MM.1S (cell line): ENCODE measurements at regions not wholly inside any gene's neighbourhood (a gene's known extent, or its start where the extent isn't known, plus 50 kb on each side); places are given as distances from the start of the nearest gene placed in this dataset.

ENCODE experiments used
- DNase-seq: peaks from one replicate; pipeline ENCODE4 v3.0.0-alpha.2; 2015
- H2AFZ ChIP-seq: fragments of 300-600 bp; sonication (generic); 2 replicates; pipeline ENCODE4 v1.6.0; 2016; ENCODE audit warnings: antibody characterized with exemption, low read length
- H3F3A ChIP-seq: fragments of 300-600 bp; sonication (generic); 2 replicates; pipeline ENCODE4 v1.6.1; 2016; ENCODE audit warnings: mild to moderate bottlenecking, antibody characterized with exemption, low read length, moderate library complexity, mixed read lengths; ENCODE audit not compliant: insufficient read depth
- H3K27ac ChIP-seq: fragments of 300-600 bp; sonication (generic); 2 replicates; pipeline ENCODE4 v1.5.1; 2016; ENCODE audit warnings: mild to moderate bottlenecking, low read length
- H3K27me3 ChIP-seq: fragments of 300-600 bp; sonication (generic); replicated peaks from 2 replicates; pipeline ENCODE4 v1.6.0; 2016; ENCODE audit warnings: low read length; ENCODE audit not compliant: insufficient read depth
- H3K36me3 ChIP-seq: fragments of 300-600 bp; sonication (generic); replicated peaks from 2 replicates; pipeline ENCODE4 v1.6.1; 2016; ENCODE audit warnings: mild to moderate bottlenecking, low read length, mixed read lengths; ENCODE audit not compliant: insufficient read depth
- H3K4me1 ChIP-seq: fragments of 300-600 bp; sonication (generic); 2 replicates; pipeline ENCODE4 v1.6.1; 2016; ENCODE audit warnings: low read length, mixed read lengths
- H3K4me2 ChIP-seq: fragments of 300-600 bp; sonication (generic); 2 replicates; pipeline ENCODE4 v1.6.0; 2016; ENCODE audit warnings: low read depth, low read length
- H3K4me3 ChIP-seq: fragments of 300-600 bp; sonication (generic); 2 replicates; pipeline ENCODE4 v1.5.1; 2016; ENCODE audit warnings: low read length, mixed read lengths
- H3K79me2 ChIP-seq: fragments of 300-600 bp; sonication (generic); 2 replicates; pipeline ENCODE4 v1.6.1; 2016; ENCODE audit warnings: mixed run types, low read length, mixed read lengths
- H3K9ac ChIP-seq: fragments of 300-600 bp; sonication (generic); 2 replicates; pipeline ENCODE4 v1.6.1; 2016; ENCODE audit warnings: low read length, mixed read lengths
- H3K9me2 ChIP-seq: fragments of 300-600 bp; sonication (generic); replicated peaks from 2 replicates; pipeline ENCODE4 v1.6.1; 2016; ENCODE audit warnings: mild to moderate bottlenecking, low read length, mixed read lengths; ENCODE audit not compliant: insufficient read depth
- H3K9me3 ChIP-seq: fragments of 300-600 bp; sonication (generic); replicated peaks from 2 replicates; pipeline ENCODE4 v1.6.1; 2016; ENCODE audit warnings: mild to moderate bottlenecking, low read length, mixed read lengths; ENCODE audit not compliant: insufficient read depth
- H4K20me1 ChIP-seq: fragments of 300-600 bp; sonication (generic); 2 replicates; pipeline ENCODE4 v1.6.1; 2016; ENCODE audit warnings: mild to moderate bottlenecking, low read length, moderate library complexity, mixed read lengths; ENCODE audit not compliant: insufficient read depth
- EZH2 ChIP-seq: fragments of 300-600 bp; sonication (generic); optimal IDR thresholded peaks from 2 replicates; pipeline ENCODE3; 2017; ENCODE audit warnings: low read depth, mild to moderate bottlenecking, antibody characterized with exemption, low read length, mixed read lengths
- EZH2phosphoT487 ChIP-seq: fragments of 300-600 bp; sonication (generic); IDR thresholded peaks from 2 replicates; pipeline ENCODE4 v1.6.1; 2018; ENCODE audit warnings: antibody characterized with exemption, low read length
- TF ChIP-seq, protein P1 (sequence below): fragments of 300-600 bp; sonication (generic); IDR thresholded peaks from 2 replicates; pipeline ENCODE4 v1.5.1; 2016; ENCODE audit warnings: antibody characterized with exemption, low read length, mixed read lengths

DNA sequence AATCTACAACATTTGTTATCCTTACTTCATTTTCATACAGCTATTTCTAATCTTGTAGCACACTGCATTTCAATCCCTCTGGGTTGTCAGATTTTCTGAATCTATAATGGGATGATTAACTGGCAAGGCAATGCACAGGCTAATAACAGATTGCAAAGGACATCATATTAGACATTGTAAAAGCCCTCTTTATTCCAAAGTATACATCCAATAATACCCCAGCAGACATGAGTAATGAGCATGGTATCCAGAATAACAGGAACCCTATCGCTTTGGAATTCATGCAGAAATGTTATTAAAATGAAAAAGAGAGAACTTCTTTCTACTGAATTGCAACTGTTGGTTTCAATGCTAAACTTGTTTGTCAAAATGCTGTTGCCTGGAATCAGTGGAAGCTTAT lies 122.9 kb downstream of the C4orf33 start:
- Histone ChIP-seq H3K27ac (no peak overlapping the region), H3K27me3 (no peaks in the 10 kb centered on the region), H3K4me3 (no peak overlapping the region), H3K4me1 (no peaks in the 10 kb centered on the region), H4K20me1 (no peaks in the 10 kb centered on the region), H3K4me2 (no peak overlapping the region), H3K9me2 (no peaks in the 10 kb centered on the region), H3K79me2 (no peaks in the 10 kb centered on the region), H3F3A (no peaks in the 10 kb centered on the region), H2AFZ (no peak overlapping the region), H3K9me3 (no peaks in the 10 kb centered on the region), H3K36me3 (no peaks in the 10 kb centered on the region), H3K9ac (no peak overlapping the region)
- TF ChIP-seq, protein P1, sequence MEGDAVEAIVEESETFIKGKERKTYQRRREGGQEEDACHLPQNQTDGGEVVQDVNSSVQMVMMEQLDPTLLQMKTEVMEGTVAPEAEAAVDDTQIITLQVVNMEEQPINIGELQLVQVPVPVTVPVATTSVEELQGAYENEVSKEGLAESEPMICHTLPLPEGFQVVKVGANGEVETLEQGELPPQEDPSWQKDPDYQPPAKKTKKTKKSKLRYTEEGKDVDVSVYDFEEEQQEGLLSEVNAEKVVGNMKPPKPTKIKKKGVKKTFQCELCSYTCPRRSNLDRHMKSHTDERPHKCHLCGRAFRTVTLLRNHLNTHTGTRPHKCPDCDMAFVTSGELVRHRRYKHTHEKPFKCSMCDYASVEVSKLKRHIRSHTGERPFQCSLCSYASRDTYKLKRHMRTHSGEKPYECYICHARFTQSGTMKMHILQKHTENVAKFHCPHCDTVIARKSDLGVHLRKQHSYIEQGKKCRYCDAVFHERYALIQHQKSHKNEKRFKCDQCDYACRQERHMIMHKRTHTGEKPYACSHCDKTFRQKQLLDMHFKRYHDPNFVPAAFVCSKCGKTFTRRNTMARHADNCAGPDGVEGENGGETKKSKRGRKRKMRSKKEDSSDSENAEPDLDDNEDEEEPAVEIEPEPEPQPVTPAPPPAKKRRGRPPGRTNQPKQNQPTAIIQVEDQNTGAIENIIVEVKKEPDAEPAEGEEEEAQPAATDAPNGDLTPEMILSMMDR = no peak
- no peak for DNase-seq

DNA sequence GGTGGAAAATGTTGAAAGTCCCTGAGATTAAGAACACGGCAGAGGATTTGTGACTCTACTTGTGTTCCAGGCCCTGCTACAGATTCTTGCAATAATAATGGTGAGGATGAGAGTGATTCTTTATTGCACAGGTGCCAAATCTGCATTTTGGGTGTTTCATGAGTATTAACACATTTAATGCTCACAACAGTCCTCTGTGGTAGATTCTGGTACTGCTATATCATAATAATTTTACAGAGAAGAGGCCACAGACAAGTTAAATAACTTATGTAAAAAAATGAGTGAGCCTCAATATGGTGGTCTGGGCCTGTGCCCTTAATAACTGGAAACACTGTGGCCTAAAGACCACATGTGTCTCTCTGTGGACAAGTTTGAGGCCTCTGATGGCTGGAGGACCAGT lies 124.3 kb downstream of the C4orf33 start:
- no peak for DNase-seq
- H3K79me2 ChIP-seq = no peaks in the 10 kb centered on the region
- H3K4me1 ChIP-seq = no peaks in the 10 kb centered on the region
- H3K4me3 ChIP-seq = no peak overlapping the region
- no peak overlapping the region for H3K9ac ChIP-seq
- no peaks in the 10 kb centered on the region for H3K9me3 ChIP-seq
- TF ChIP-seq, protein P1 = no peak
- TF ChIP-seq EZH2 = no peak
- no peak overlapping the region for H2AFZ ChIP-seq
- no peaks in the 10 kb centered on the region for H3K9me2 ChIP-seq
- H3K27me3 ChIP-seq = no peaks in the 10 kb centered on the region
- no peaks in the 10 kb centered on the region for H4K20me1 ChIP-seq
- H3K36me3 ChIP-seq = no peaks in the 10 kb centered on the region
- no peak overlapping the region for H3K4me2 ChIP-seq
- no peaks in the 10 kb centered on the region for H3F3A ChIP-seq
- no peak overlapping the region for H3K27ac ChIP-seq

DNA sequence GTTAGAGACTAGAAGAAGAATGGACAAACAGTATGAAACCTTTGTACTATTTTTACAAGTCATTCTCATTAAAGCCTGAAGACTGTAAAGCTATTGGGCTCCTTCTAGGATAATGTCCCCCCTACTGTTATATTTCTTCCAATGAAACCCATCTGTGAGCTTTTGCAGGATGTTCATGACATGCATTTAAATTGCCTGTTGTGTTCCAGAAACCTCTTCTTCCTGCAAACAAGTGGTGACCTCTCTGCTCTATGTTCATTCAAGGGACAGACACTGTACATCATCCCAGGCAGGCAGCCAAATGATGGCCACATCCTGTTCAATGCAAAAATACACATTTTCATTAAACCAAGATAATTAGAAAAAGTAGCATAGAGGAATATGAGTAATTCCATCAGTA lies 128.0 kb downstream of the C4orf33 start:
- DNase-seq = no peak
- Histone ChIP-seq H3K9me3 (no peaks in the 10 kb centered on the region), H3K4me3 (no peak overlapping the region), H3K27me3 (no peaks in the 10 kb centered on the region), H3K79me2 (no peaks in the 10 kb centered on the region), H2AFZ (no peak overlapping the region), H3K27ac (no peak overlapping the region), H3F3A (no peaks in the 10 kb centered on the region), H3K9me2 (no peaks in the 10 kb centered on the region), H3K4me1 (no peaks in the 10 kb centered on the region), H4K20me1 (no peaks in the 10 kb centered on the region), H3K4me2 (no peak overlapping the region), H3K9ac (no peak overlapping the region), H3K36me3 (no peaks in the 10 kb centered on the region)
- TF ChIP-seq EZH2 (no peak), EZH2phosphoT487 (no peak)
- TF ChIP-seq, protein P1 = no peak

DNA sequence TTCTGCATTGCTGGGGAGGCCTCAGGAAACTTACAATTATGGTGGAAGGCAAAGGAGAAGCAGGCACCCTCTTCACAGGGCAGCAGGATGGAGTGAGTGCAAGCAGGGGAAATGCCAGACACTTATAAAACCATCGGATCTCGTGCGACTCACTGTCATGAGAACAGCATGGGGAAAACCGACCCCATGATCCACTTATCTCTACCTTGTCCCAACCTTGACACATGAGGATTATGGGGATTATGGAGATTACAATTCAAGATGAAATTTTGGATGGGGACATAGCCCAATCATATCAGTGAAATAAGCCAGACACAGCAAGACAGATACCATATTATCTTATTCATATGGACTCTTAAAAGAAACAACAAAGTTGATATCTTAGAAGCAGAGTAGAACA lies 134.9 kb downstream of the C4orf33 start:
- no peak overlapping the region for H3K4me2 ChIP-seq
- no peaks in the 10 kb centered on the region for H3K9me2 ChIP-seq
- no peaks in the 10 kb centered on the region for H3K27me3 ChIP-seq

More for the DNA sequence above, 134.9 kb downstream of the C4orf33 start:
- H3K79me2 ChIP-seq = no peaks in the 10 kb centered on the region
- no peak overlapping the region for H3K27ac ChIP-seq
- H3K4me3 ChIP-seq = no peak overlapping the region
- H3K4me1 ChIP-seq = no peaks in the 10 kb centered on the region
- H3K9me3 ChIP-seq = no peaks in the 10 kb centered on the region
- H3K36me3 ChIP-seq = no peaks in the 10 kb centered on the region
- no peak for DNase-seq
- no peaks in the 10 kb centered on the region for H4K20me1 ChIP-seq
- no peak overlapping the region for H3K9ac ChIP-seq
- TF ChIP-seq EZH2phosphoT487 (no peak), EZH2 (no peak)
- TF ChIP-seq, protein P1 = no peak
- no peaks in the 10 kb centered on the region for H3F3A ChIP-seq
- no peak overlapping the region for H2AFZ ChIP-seq
